Right lobe of liver (tissue), 6 donors: ENCODE measurements at regions not wholly inside any gene's neighbourhood (a gene's known extent, or its start where the extent isn't known, plus 50 kb on each side); places are given as distances from the start of the nearest gene placed in this dataset.

Experiments used
- ATAC-seq, 4 donors: fragments of 200-7000 bp; cut with Tn5 transposase; one replicate each; pipeline ENCODE4 v1.9.1; 2020; ENCODE audit warnings: mild to moderate bottlenecking in 4 of 4, moderate library complexity in 4 of 4
- DNase-seq, 3 donors: peaks; one replicate each; pipeline ENCODE4 v3.0.0-alpha.2; 2020
- H3K27ac ChIP-seq, 3 donors: fragments of 200-600 bp; one replicate each; pipeline ENCODE4 v1.8.0; 2022
- H3K27me3 ChIP-seq, 2 donors: fragments of 200-600 bp; one replicate each; pipeline ENCODE4 v1.8.0; 2022
- H3K36me3 ChIP-seq, 4 donors: fragments of 200-600 bp; sonication (generic) in 1 of 4; one replicate each; pipeline versions ENCODE4 v1.5.1 to v1.8.0; 2017 to 2022; ENCODE audit warnings: control low read depth in 1 of 4
- H3K4me1 ChIP-seq, 4 donors: fragments of 200-600 bp; sonication (generic) in 1 of 4; one replicate each; pipeline versions ENCODE4 v1.5.1 to v1.8.0; 2017 to 2022; ENCODE audit warnings: control low read depth in 1 of 4
- H3K4me3 ChIP-seq, 3 donors: fragments of 200-600 bp; one replicate each; pipeline ENCODE4 v1.8.0; 2022
- H3K9me3 ChIP-seq, 4 donors: fragments of 200-600 bp; sonication (generic) in 1 of 4; one replicate each; pipeline versions ENCODE4 v1.5.1 to v1.8.0; 2017 to 2022; ENCODE audit warnings: control low read depth in 1 of 4
- CTCF ChIP-seq, 4 donors: fragments of 200-600 bp in 3 of 4; fragments of 450-650 bp in 1 of 4; IDR thresholded peaks; one replicate each; pipeline versions ENCODE4 v1.5.1 to v1.8.0; 2016 to 2022; ENCODE audit warnings: antibody characterized with exemption in 4 of 4, mild to moderate bottlenecking in 2 of 4
- POLR2A ChIP-seq: fragments of 450-650 bp; IDR thresholded peaks from one replicate; pipeline ENCODE4 v1.6.1; 2017; ENCODE audit warnings: antibody characterized with exemption, mild to moderate bottlenecking
- WGBS: methylation state at CpG from one replicate; pipeline ENCODE4 v1.1.6; 2018; ENCODE audit warnings: low coverage, low lambda C conversion rate; ENCODE audit not compliant: insufficient coverage; ENCODE audit errors: missing lambda C conversion rate; 5-methylcytosine and 5-hydroxymethylcytosine counted together
- intact Hi-C, 2 donors: fragments of 100-400 bp; cut with DNase I; formaldehyde crosslinking; loops; one replicate each; pipeline versions ENCODE4 v1.11.2 to v1.14.1; 2022
- donor health status: DM: no; HTN: yes; CAD: no.
- donor health status: DM: no; HTN: no; CAD: no.
- donor health status: DM: no; HTN: no; CAD: no.
- donor health status: DM: no; HTN: yes; CAD: no.
- donor health status: DM: no; HTN: yes; CAD: no.

- no peak overlapping the region for H3K27ac ChIP-seq
- no peaks in the 10 kb centered on the region for H3K36me3 ChIP-seq
- intact Hi-C loops: no loop called here
- WGBS: 61% methylated on average over 2 of the region's 3 CpGs
- DNase-seq (no peak), ATAC-seq (no peak)
- no peak overlapping the region for H3K4me3 ChIP-seq
- TF ChIP-seq CTCF (IDR thresholded peaks at IDR 0.05) (no peak), POLR2A (no peak)
- no peaks in the 10 kb centered on the region for H3K9me3 ChIP-seq
- no peaks in the 10 kb centered on the region for H3K4me1 ChIP-seq
- H3K27me3 ChIP-seq: no peaks in the 10 kb centered on the region
Observed at GRCh38 chr6:90463359-90463758, 123.5 kb downstream of the MAP3K7 start.

DNA sequence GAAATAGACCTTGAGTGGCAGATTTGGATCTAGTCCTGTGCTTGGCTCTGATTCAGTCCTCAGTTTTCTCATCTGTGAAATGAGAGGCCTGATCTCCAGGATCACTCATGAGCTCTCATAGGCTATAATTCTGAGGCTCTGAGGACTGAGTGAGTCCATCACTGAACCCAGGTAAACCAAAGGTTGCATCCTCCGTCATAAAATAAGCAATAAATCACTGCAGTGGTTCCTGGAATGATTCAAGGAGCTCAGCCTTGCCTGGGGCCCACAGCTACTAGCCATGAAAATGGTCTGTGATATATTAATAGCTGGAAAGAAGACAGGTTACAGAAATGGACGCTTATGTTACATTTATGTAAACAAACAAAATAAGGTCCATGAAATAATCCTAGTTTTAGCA is 124.8 kb downstream of the MAP3K7 start:
- H3K9me3 ChIP-seq: no peaks in the 10 kb centered on the region
- H3K4me1 ChIP-seq: no peaks in the 10 kb centered on the region
- H3K27ac ChIP-seq: no peak overlapping the region
- H3K27me3 ChIP-seq: no peaks in the 10 kb centered on the region
- DNase-seq (no peak), ATAC-seq (no peak)
- WGBS: 82% methylated on average over 2 of the region's 2 CpGs
- H3K4me3 ChIP-seq: no peak overlapping the region
- intact Hi-C loops: no loop called here
- TF ChIP-seq POLR2A (no peak), CTCF (IDR thresholded peaks at IDR 0.05) (no peak)
- no peaks in the 10 kb centered on the region for H3K36me3 ChIP-seq

DNA sequence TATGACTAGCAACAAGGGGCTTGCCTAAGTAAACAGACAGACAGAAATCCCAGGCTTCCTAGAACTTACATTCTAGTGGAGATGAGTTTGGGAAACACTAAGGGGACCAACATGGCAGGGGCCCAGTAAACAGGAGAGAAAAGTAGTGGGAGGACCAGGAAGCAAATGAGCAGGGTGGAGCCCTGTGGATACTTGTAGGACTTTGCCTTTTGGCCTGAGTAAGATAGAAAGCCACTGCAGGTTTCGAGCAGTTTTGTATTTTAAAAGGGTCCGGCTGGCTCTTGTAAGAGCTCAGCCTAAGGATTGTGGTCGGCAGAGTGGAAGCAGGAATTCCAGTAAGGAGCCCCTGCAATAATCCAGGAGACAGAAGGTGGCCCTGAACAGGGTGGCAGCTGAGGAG is 125.5 kb downstream of the MAP3K7 start:
- H3K27ac ChIP-seq: no peak overlapping the region
- no peaks in the 10 kb centered on the region for H3K27me3 ChIP-seq
- WGBS: 75% methylated on average over 1 of the region's 3 CpGs
- ATAC-seq (no peak), DNase-seq (no peak)
- H3K36me3 ChIP-seq: no peaks in the 10 kb centered on the region
- H3K4me1 ChIP-seq: no peaks in the 10 kb centered on the region
- intact Hi-C loops: no loop called here
- H3K4me3 ChIP-seq: no peak overlapping the region
- no peaks in the 10 kb centered on the region for H3K9me3 ChIP-seq
- no peak for TF ChIP-seq CTCF (IDR thresholded peaks at IDR 0.05)
- no peak for TF ChIP-seq POLR2A

GRCh38 chr6:90460051-90460450 is 126.8 kb downstream of the MAP3K7 start:
- TF ChIP-seq POLR2A: no peak
- no peak for TF ChIP-seq CTCF (IDR thresholded peaks at IDR 0.05)
- H3K4me3 ChIP-seq: no peak overlapping the region
- ATAC-seq (no peak), DNase-seq (no peak)
- H3K4me1 ChIP-seq: no peaks in the 10 kb centered on the region
- no peak overlapping the region for H3K27ac ChIP-seq
- H3K27me3 ChIP-seq: no peaks in the 10 kb centered on the region
- no peaks in the 10 kb centered on the region for H3K36me3 ChIP-seq
- H3K9me3 ChIP-seq: no peaks in the 10 kb centered on the region
- intact Hi-C loops: no loop called here
- 66% methylated on average over 5 of the region's 5 CpGs for WGBS

- intact Hi-C loops: no loop called here
- H3K9me3 ChIP-seq: no peaks in the 10 kb centered on the region
- WGBS: 71% methylated on average over 3 of the region's 4 CpGs
- no peak overlapping the region for H3K27ac ChIP-seq
- H3K4me1 ChIP-seq: no peaks in the 10 kb centered on the region
- H3K4me3 ChIP-seq: no peak overlapping the region
- no peaks in the 10 kb centered on the region for H3K27me3 ChIP-seq
- ATAC-seq (no peak), DNase-seq (no peak)
- no peak for TF ChIP-seq POLR2A
- TF ChIP-seq CTCF (IDR thresholded peaks at IDR 0.05): no peak
- H3K36me3 ChIP-seq: no peaks in the 10 kb centered on the region
Observed at GRCh38 chr6:90459225-90459758, 127.6 kb downstream of the MAP3K7 start.
